ENCODE measurements at regions not wholly inside any gene's neighbourhood (a gene's known extent, or its start where the extent isn't known, plus 50 kb on each side); places are given as distances from the start of the nearest gene placed in this dataset.
A peak's percentile ranks its signal among the peaks of the same experiment; 100 is the strongest.
"Not testable (repeated sequence)": the region's sequence is repeated elsewhere in the genome, so short reads cannot be mapped to it uniquely, and the experiment has no call there.

- H3K27me3 ChIP-seq; H3K9me3 ChIP-seq (ENCODE audit: low read depth); DNase-seq (ENCODE audit: low read depth in 1 of 2, low spot score in 1 of 2); H3K4me3 ChIP-seq; H3K4me1 ChIP-seq (ENCODE audit: low read depth); H3K36me3 ChIP-seq; H3K27ac ChIP-seq: not testable (repeated sequence)
Observed at GRCh38 chr2:89280536-89280935, 589.1 kb downstream of the RPIA start.

GRCh38 chr2:89286448-89287080, 595.1 kb downstream of the RPIA start:
- H3K36me3 ChIP-seq; H3K27me3 ChIP-seq; H3K27ac ChIP-seq; H3K4me1 ChIP-seq (ENCODE audit: low read depth); H3K9me3 ChIP-seq (ENCODE audit: low read depth); DNase-seq (ENCODE audit: low read depth in 1 of 2, low spot score in 1 of 2); H3K4me3 ChIP-seq: not testable (repeated sequence)

- H3K4me3 ChIP-seq; H3K9me3 ChIP-seq (ENCODE audit: low read depth); H3K36me3 ChIP-seq; H3K27me3 ChIP-seq; H3K27ac ChIP-seq; H3K4me1 ChIP-seq (ENCODE audit: low read depth); DNase-seq (ENCODE audit: low read depth in 1 of 2, low spot score in 1 of 2): not testable (repeated sequence)
Observed at GRCh38 chr2:89287084-89287483, 595.6 kb downstream of the RPIA start.

GRCh38 chr2:89291717-89292298, 600.3 kb downstream of the RPIA start:
- not testable (repeated sequence) for DNase-seq (ENCODE audit: low read depth in 1 of 2, low spot score in 1 of 2); H3K36me3 ChIP-seq; H3K4me1 ChIP-seq (ENCODE audit: low read depth); H3K27me3 ChIP-seq; H3K9me3 ChIP-seq (ENCODE audit: low read depth); H3K27ac ChIP-seq; H3K4me3 ChIP-seq

GRCh38 chr2:89293399-89293798, 601.9 kb downstream of the RPIA start:
- not testable (repeated sequence) for H3K27ac ChIP-seq; H3K36me3 ChIP-seq; H3K27me3 ChIP-seq; H3K9me3 ChIP-seq (ENCODE audit: low read depth); H3K4me3 ChIP-seq; H3K4me1 ChIP-seq (ENCODE audit: low read depth); DNase-seq (ENCODE audit: low read depth in 1 of 2, low spot score in 1 of 2)

GRCh38 chr2:89294335-89294734, 602.9 kb downstream of the RPIA start:
- not testable (repeated sequence) for H3K27ac ChIP-seq; H3K4me1 ChIP-seq (ENCODE audit: low read depth); H3K27me3 ChIP-seq; H3K9me3 ChIP-seq (ENCODE audit: low read depth); DNase-seq (ENCODE audit: low read depth in 1 of 2, low spot score in 1 of 2); H3K36me3 ChIP-seq; H3K4me3 ChIP-seq

GRCh38 chr2:89296820-89297398, 605.4 kb downstream of the RPIA start:
- H3K36me3 ChIP-seq; H3K27ac ChIP-seq; H3K9me3 ChIP-seq (ENCODE audit: low read depth); H3K4me3 ChIP-seq; DNase-seq (ENCODE audit: low read depth in 1 of 2, low spot score in 1 of 2); H3K27me3 ChIP-seq; H3K4me1 ChIP-seq (ENCODE audit: low read depth): not testable (repeated sequence)

- H3K4me1 ChIP-seq (ENCODE audit: low read depth); H3K27ac ChIP-seq; DNase-seq (ENCODE audit: low read depth in 1 of 2, low spot score in 1 of 2); H3K9me3 ChIP-seq (ENCODE audit: low read depth); H3K36me3 ChIP-seq; H3K4me3 ChIP-seq; H3K27me3 ChIP-seq: not testable (repeated sequence)
Observed at GRCh38 chr2:89299196-89299595, 607.7 kb downstream of the RPIA start.

GRCh38 chr2:89305623-89306022, 614.1 kb downstream of the RPIA start:
- H3K9me3 ChIP-seq (ENCODE audit: low read depth); H3K4me3 ChIP-seq; H3K27ac ChIP-seq; H3K36me3 ChIP-seq; H3K4me1 ChIP-seq (ENCODE audit: low read depth); H3K27me3 ChIP-seq; DNase-seq (ENCODE audit: low read depth in 1 of 2, low spot score in 1 of 2): not testable (repeated sequence)

GRCh38 chr2:89306869-89307637, 615.6 kb downstream of the RPIA start:
- H3K4me1 ChIP-seq (ENCODE audit: low read depth); H3K27ac ChIP-seq; DNase-seq (ENCODE audit: low read depth in 1 of 2, low spot score in 1 of 2); H3K4me3 ChIP-seq; H3K36me3 ChIP-seq; H3K9me3 ChIP-seq (ENCODE audit: low read depth); H3K27me3 ChIP-seq: not testable (repeated sequence)

GRCh38 chr2:89318990-89319389, 627.5 kb downstream of the RPIA start:
- DNase-seq (ENCODE audit: low read depth in 1 of 2, low spot score in 1 of 2); H3K36me3 ChIP-seq: not testable (repeated sequence)

GRCh38 chr2:89325894-89326293, 634.4 kb downstream of the RPIA start:
- not testable (repeated sequence) for H3K36me3 ChIP-seq; H3K4me3 ChIP-seq; DNase-seq (ENCODE audit: low read depth in 1 of 2, low spot score in 1 of 2); H3K9me3 ChIP-seq (ENCODE audit: low read depth); H3K27me3 ChIP-seq; H3K27ac ChIP-seq; H3K4me1 ChIP-seq (ENCODE audit: low read depth)

More at GRCh38 chr2:89318990-89319389, 627.5 kb downstream of the RPIA start:
- not testable (repeated sequence) for H3K4me1 ChIP-seq (ENCODE audit: low read depth); H3K9me3 ChIP-seq (ENCODE audit: low read depth); H3K4me3 ChIP-seq; H3K27me3 ChIP-seq; H3K27ac ChIP-seq

- not testable (repeated sequence) for H3K27ac ChIP-seq; H3K4me1 ChIP-seq (ENCODE audit: low read depth); H3K9me3 ChIP-seq (ENCODE audit: low read depth); H3K36me3 ChIP-seq; H3K27me3 ChIP-seq; H3K4me3 ChIP-seq
- DNase-seq (ENCODE audit: low read depth in 1 of 2, low spot score in 1 of 2) = peak; percentile 0
Observed at GRCh38 chr2:89326455-89326854, 635.0 kb downstream of the RPIA start.

- not testable (repeated sequence) for H3K36me3 ChIP-seq; H3K9me3 ChIP-seq (ENCODE audit: low read depth); H3K27me3 ChIP-seq; H3K27ac ChIP-seq; H3K4me1 ChIP-seq (ENCODE audit: low read depth); H3K4me3 ChIP-seq; DNase-seq (ENCODE audit: low read depth in 1 of 2, low spot score in 1 of 2)
Observed at GRCh38 chr2:89328790-89329189, 637.3 kb downstream of the RPIA start.
